GM23248 (cell line): ENCODE measurements at regions not wholly inside any gene's neighbourhood (a gene's known extent, or its start where the extent isn't known, plus 50 kb on each side); places are given as distances from the start of the nearest gene placed in this dataset.
"Not testable (repeated sequence)": the region's sequence is repeated elsewhere in the genome, so short reads cannot be mapped to it uniquely, and the experiment has no call there.

ENCODE experiments used
- DNase-seq: peaks from one replicate; pipeline ENCODE4 v3.0.0-alpha.2; 2015
- H2AFZ ChIP-seq: fragments of 200-600 bp; sonication (generic); 2 replicates; pipeline ENCODE4 v1.6.1; 2016; ENCODE audit warnings: antibody characterized with exemption
- H3F3A ChIP-seq: fragments of 200-600 bp; sonication (generic); 2 replicates; pipeline ENCODE4 v1.6.1; 2016; ENCODE audit warnings: mild to moderate bottlenecking, antibody characterized with exemption, mixed run types; ENCODE audit not compliant: insufficient read depth
- H3K27ac ChIP-seq: fragments of 200-600 bp; sonication (generic); 2 replicates; pipeline ENCODE4 v1.5.1; 2016; ENCODE audit warnings: mild to moderate bottlenecking
- H3K27me3 ChIP-seq: fragments of 200-600 bp; sonication (generic); replicated peaks from 2 replicates; pipeline ENCODE4 v1.6.1; 2016; ENCODE audit warnings: mild to moderate bottlenecking; ENCODE audit not compliant: insufficient read depth
- H3K36me3 ChIP-seq: fragments of 200-600 bp; sonication (generic); 2 replicates; pipeline ENCODE4 v1.6.1; 2016; ENCODE audit warnings: low read depth, mild to moderate bottlenecking
- H3K4me1 ChIP-seq: fragments of 200-600 bp; sonication (generic); 2 replicates; pipeline ENCODE4 v1.6.1; 2016; ENCODE audit warnings: mild to moderate bottlenecking; ENCODE audit not compliant: insufficient read depth
- H3K4me2 ChIP-seq: fragments of 200-600 bp; sonication (generic); one replicate; pipeline ENCODE4 v1.6.1; 2016; ENCODE audit warnings: mild to moderate bottlenecking; ENCODE audit not compliant: unreplicated experiment
- H3K4me3 ChIP-seq: fragments of 200-600 bp; sonication (generic); 2 replicates; pipeline ENCODE4 v1.5.1; 2016; ENCODE audit warnings: mild to moderate bottlenecking
- H3K79me2 ChIP-seq: fragments of 200-600 bp; sonication (generic); 2 replicates; pipeline ENCODE4 v1.6.1; 2016; ENCODE audit warnings: mild to moderate bottlenecking; ENCODE audit not compliant: insufficient read depth
- H3K9ac ChIP-seq: fragments of 200-600 bp; sonication (generic); 2 replicates; pipeline ENCODE4 v1.6.1; 2016; ENCODE audit warnings: mild to moderate bottlenecking
- H3K9me2 ChIP-seq: fragments of 200-600 bp; sonication (generic); 2 replicates; pipeline ENCODE4 v1.6.1; 2016; ENCODE audit warnings: mixed run types, mild to moderate bottlenecking, moderate library complexity; ENCODE audit not compliant: insufficient read depth
- H3K9me3 ChIP-seq: fragments of 200-600 bp; sonication (generic); one replicate; pipeline ENCODE4 v1.6.1; 2017; ENCODE audit warnings: low read depth
- H4K20me1 ChIP-seq: fragments of 200-600 bp; sonication (generic); 2 replicates; pipeline ENCODE4 v1.6.0; 2016; ENCODE audit not compliant: insufficient read depth
- EZH2 ChIP-seq: fragments of 200-600 bp; sonication (generic); IDR thresholded peaks from 2 replicates; pipeline ENCODE4 v1.6.1; 2018; ENCODE audit warnings: antibody characterized with exemption, mild to moderate bottlenecking; ENCODE audit not compliant: insufficient read depth, poor library complexity, severe bottlenecking
- EZH2phosphoT487 ChIP-seq: fragments of 200-600 bp; sonication (generic); IDR thresholded peaks from 2 replicates; pipeline ENCODE4 v1.6.1; 2018; ENCODE audit warnings: antibody characterized with exemption, moderate library complexity, mild to moderate bottlenecking, low read depth; ENCODE audit not compliant: insufficient read depth
- WGBS, 2 experiments: methylation state at CpG; one replicate each; pipeline ENCODE4 v1.1.6; 2015 to 2017; ENCODE audit warnings: low lambda C conversion rate in 2 of 2, low coverage in 1 of 2; ENCODE audit errors: missing lambda C conversion rate in 2 of 2; 5-methylcytosine and 5-hydroxymethylcytosine counted together
- in situ Hi-C: fragments of 300-500 bp; cut with MboI; formaldehyde crosslinking; loops from 2 replicates; pipeline ENCODE4 v1.15.0; 2020

DNA sequence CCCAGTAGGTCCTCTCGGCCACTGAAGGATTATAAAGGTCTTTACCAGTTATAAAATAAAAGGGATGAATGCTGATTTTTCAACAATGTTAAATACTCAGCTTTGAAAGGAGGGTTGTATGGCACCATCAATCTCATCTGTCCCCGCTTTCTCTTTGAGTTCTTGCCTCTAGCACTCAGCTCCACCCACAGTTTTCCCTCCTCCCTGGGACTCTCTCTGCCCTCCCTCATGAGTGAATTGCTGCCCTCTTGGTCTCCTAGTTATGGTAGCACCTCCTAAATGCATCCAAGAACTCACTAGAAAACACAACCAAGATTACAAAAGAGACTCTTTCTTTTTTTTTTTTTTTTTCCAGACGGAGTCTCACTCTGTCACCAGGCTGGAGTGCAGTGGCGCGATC is 91.0 kb downstream of the TEX35 start:
- Histone ChIP-seq H4K20me1 (no peaks in the 10 kb centered on the region), H3K9me3 (no peaks in the 10 kb centered on the region), H3K27ac (no peak overlapping the region), H3K79me2 (no peaks in the 10 kb centered on the region), H3F3A (peaks cover 17% of the 10 kb centered on the region), H3K36me3 (no peaks in the 10 kb centered on the region), H2AFZ (no peak overlapping the region), H3K4me1 (peaks cover 15% of the 10 kb centered on the region), H3K4me3 (no peak overlapping the region), H3K9me2 (no peaks in the 10 kb centered on the region), H3K4me2 (no peak overlapping the region), H3K27me3 (no peaks in the 10 kb centered on the region), H3K9ac (no peak overlapping the region)
- no peak for DNase-seq
- no peak for TF ChIP-seq EZH2
- no peak for TF ChIP-seq EZH2phosphoT487
- in situ Hi-C loops, result no loop called here
- WGBS, 2 experiments, result 96 to 99% methylated on average over 5 of the region's 5 CpGs

DNA sequence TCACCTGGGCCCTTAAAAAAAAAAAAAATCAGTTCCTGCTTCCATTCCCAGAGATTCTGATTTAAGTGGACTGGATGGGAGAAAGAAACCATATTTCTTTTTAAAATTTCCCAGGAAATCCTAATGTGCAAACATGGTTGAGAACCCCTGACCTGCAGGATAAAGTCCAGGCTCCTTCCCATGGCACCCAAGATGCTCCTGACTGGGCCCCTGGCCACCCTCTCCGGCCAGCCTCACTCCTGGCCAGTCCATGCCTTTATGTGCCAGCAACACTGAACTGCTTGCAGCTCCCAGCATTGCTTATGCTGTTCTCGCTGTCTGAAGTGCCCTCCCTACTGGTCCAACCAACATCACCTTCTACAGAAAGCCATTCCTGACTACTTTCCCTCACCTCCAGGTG is 93.9 kb downstream of the TEX35 start:
- H3F3A ChIP-seq, result peaks cover 43% of the 10 kb centered on the region
- no peaks in the 10 kb centered on the region for H3K27me3 ChIP-seq
- no peak overlapping the region for H3K9ac ChIP-seq
- H3K36me3 ChIP-seq, result no peaks in the 10 kb centered on the region
- H2AFZ ChIP-seq, result no peak overlapping the region
- 98 to 100% methylated on average over 2 of the region's 2 CpGs for WGBS, 2 experiments
- no peak overlapping the region for H3K4me3 ChIP-seq
- TF ChIP-seq EZH2phosphoT487, result no peak
- no peak for TF ChIP-seq EZH2
- H3K4me1 ChIP-seq, result peaks cover 42% of the 10 kb centered on the region
- H3K9me2 ChIP-seq, result no peaks in the 10 kb centered on the region
- DNase-seq, result no peak
- no peak overlapping the region for H3K27ac ChIP-seq
- in situ Hi-C loops, result no loop called here
- H3K4me2 ChIP-seq, result no peak overlapping the region
- H4K20me1 ChIP-seq, result no peaks in the 10 kb centered on the region
- no peaks in the 10 kb centered on the region for H3K9me3 ChIP-seq
- H3K79me2 ChIP-seq, result no peaks in the 10 kb centered on the region

DNA sequence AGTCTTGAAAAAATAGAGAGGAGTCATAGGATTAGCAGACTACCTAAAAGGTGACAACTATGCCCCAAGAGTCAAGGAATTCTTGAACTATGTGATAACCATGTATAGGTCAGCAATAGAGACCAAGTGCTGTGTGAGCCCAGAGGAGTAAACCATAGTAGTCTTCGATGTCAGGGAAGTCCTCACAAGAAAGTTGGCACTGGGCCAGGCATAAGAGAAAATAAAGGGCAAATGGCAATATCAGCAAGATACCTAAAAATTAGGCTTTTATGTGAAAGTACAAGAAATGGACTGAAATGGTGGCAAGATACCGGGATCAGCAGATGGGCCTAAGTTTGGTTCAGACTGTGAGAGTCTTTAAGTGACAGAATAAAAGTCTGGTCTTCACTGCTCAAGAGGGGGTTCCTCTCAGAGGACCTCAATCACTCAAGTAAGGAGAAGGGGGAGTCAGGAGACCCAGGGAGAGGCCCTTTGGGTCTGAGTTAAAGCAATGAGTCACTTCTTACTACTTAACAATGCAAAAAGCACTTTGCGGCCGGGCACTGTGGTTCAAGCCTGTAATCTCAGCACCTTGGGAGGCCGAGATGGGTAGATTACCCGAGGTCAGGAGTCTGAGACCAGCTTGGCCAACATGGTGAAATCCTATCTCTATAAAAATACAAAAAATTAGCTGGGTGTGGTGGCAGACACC is 95.0 kb downstream of the TEX35 start:
- H4K20me1 ChIP-seq, result no peaks in the 10 kb centered on the region
- H3K9ac ChIP-seq, result peak overlapping the region; percentile 69; the same call in 1 of the 2 replicates
- H3K4me2 ChIP-seq, result peak overlapping the region; percentile 91
- no peaks in the 10 kb centered on the region for H3K9me2 ChIP-seq
- no peak for TF ChIP-seq EZH2
- no peak for TF ChIP-seq EZH2phosphoT487
- DNase-seq, result peak; percentile 12
- no peaks in the 10 kb centered on the region for H3K27me3 ChIP-seq
- no peaks in the 10 kb centered on the region for H3K79me2 ChIP-seq
- in situ Hi-C loops, result no loop called here
- WGBS, 2 experiments, result 87 to 90% methylated on average over 6 of the region's 6 CpGs
- no peaks in the 10 kb centered on the region for H3K36me3 ChIP-seq
- H3K9me3 ChIP-seq, result no peaks in the 10 kb centered on the region
- H3F3A ChIP-seq, result peaks cover 53% of the 10 kb centered on the region
- H3K4me1 ChIP-seq, result peaks cover 53% of the 10 kb centered on the region
- H2AFZ ChIP-seq, result no peak overlapping the region
- no peak overlapping the region for H3K4me3 ChIP-seq
- peak overlapping the region; percentile 96 for H3K27ac ChIP-seq

DNA sequence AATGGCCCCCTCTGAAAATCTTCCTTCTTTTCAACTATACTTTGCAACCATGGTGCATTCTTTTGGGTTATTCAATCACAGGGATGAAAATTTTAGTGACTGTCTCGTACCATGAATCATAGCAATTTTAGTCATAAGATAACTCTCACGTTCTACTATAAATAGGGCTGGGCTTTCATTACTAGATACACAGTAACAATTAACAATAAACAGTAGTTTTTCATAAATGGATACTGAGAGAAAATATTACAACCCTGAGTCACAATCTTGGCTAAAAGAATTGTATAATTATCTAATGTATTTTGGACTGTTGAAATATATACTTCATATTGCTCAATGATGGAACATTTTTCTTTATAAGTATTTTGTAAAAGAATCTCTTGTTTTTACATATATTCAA is 96.1 kb downstream of the TEX35 start:
- H3K4me3 ChIP-seq, result peak overlapping the region; percentile 58
- in situ Hi-C loops, result no loop called here
- peaks cover 63% of the 10 kb centered on the region for H3K4me1 ChIP-seq
- no peaks in the 10 kb centered on the region for H4K20me1 ChIP-seq
- H3K9ac ChIP-seq, result peak overlapping the region; percentile 69
- no peaks in the 10 kb centered on the region for H3K79me2 ChIP-seq
- H3K27ac ChIP-seq, result peak overlapping the region; percentile 96
- peak overlapping the region; percentile 91 for H3K4me2 ChIP-seq
- H3K9me2 ChIP-seq, result no peaks in the 10 kb centered on the region
- 1 to 2% methylated on average over 2 of the region's 2 CpGs for WGBS, 2 experiments
- no peaks in the 10 kb centered on the region for H3K9me3 ChIP-seq
- no peak overlapping the region for H2AFZ ChIP-seq
- DNase-seq, result peak; percentile 93
- H3K36me3 ChIP-seq, result no peaks in the 10 kb centered on the region
- no peak for TF ChIP-seq EZH2
- 0 out of 2 replicates have a peak, but pooled peaks have one; percentile 44 for TF ChIP-seq EZH2phosphoT487
- H3K27me3 ChIP-seq, result no peaks in the 10 kb centered on the region
- H3F3A ChIP-seq, result peaks cover 53% of the 10 kb centered on the region

DNA sequence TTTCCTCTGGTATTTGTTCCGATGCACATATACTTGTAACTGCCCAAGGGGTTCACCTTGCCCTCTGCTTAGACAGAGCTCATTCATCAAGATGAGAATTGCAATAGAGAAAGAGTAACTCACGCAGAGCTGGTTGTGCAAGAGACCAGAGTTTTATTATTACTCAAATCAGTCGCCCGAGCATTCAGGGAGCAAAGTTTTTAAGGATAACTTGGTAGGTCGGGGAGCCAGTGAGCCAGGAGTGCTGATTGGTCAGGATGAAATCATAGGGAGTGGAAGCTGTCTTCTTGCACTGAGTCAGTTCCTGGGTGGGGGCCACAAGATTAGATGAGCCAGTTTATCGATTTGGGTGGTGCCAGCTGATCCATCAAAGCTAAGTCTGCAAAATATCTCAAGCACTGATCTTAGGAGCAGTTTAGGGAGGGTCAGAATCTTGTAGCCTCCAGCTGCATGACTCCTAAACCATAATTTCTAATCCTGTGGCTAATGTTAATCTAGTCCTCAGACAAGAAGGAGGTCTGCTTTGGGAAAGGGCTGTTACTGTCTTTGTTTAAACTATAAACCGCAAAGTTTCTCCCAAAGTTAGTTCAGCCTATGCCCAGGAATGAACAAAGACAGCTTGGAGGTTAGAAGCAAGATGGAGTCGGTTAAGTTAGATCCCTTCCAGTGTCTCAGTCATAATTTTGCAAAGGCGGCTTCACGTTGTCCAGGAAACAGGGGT is 97.9 kb downstream of the TEX35 start:
- H3K27me3 ChIP-seq, H3K9ac ChIP-seq, H4K20me1 ChIP-seq, H2AFZ ChIP-seq, in situ Hi-C loops, H3K9me2 ChIP-seq, H3K9me3 ChIP-seq, H3K36me3 ChIP-seq, H3K4me3 ChIP-seq, H3K79me2 ChIP-seq: not testable (repeated sequence)
- Histone ChIP-seq H3K4me1 (peaks cover 63% of the 10 kb centered on the region), H3K4me2 (peak overlapping the region; percentile 36), H3K27ac (peak overlapping the region; percentile 96), H3F3A (peaks cover 53% of the 10 kb centered on the region)
- WGBS, 2 experiments, result 36% methylated on average over 10 of the region's 10 CpGs
- peak; percentile 94 for DNase-seq
